Mucosa of gallbladder (tissue), 1 donor: ENCODE measurements at regions not wholly inside any gene's neighbourhood (a gene's known extent, or its start where the extent isn't known, plus 50 kb on each side); places are given as distances from the start of the nearest gene placed in this dataset.
"Not testable (repeated sequence)": the region's sequence is repeated elsewhere in the genome, so short reads cannot be mapped to it uniquely, and the experiment has no call there.

Experiments used
- DNase-seq: peaks from one replicate; pipeline ENCODE4 v3.0.0-alpha.2; 2020; ENCODE audit warnings: low spot score
- donor health status: DM: no; HTN: no; CAD: no.

DNA sequence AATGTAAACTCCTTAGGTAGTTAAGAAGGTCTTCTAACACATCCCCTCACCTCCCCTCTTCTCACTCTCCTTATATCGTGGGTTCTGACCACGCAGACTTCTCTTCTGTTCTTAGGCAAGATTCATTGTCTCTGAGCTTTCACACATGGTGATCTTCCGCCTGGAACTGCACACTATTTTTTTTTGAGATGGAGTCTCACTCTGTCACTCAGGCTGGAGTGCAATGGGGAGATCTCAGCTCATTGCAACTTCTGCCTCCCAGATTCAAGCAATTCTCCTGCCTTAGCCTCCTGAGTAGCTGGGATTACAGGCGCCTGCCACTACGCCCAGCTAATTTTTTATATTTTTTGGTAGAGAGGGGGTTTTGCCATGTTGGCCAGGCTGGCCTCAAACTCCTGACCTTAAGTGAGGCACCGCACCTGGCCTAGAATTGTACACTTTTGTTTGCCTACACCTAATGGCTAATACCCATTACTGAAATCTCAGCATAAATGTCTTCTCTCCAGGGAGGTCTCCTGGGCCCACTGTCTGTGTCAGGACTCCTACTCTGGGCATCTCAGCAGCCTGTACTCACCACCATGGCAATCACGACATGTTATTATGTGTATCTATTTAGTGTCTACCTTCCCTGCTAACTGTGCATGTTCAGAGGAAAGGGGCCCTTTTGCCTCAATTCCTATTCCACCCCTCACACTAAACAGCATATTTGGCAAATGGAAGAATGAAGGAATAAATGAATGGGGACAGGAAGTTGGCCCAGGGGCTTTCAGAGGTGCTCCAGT lies 646.3 kb upstream of the DPP6 start:
- DNase-seq = no peak

DNA sequence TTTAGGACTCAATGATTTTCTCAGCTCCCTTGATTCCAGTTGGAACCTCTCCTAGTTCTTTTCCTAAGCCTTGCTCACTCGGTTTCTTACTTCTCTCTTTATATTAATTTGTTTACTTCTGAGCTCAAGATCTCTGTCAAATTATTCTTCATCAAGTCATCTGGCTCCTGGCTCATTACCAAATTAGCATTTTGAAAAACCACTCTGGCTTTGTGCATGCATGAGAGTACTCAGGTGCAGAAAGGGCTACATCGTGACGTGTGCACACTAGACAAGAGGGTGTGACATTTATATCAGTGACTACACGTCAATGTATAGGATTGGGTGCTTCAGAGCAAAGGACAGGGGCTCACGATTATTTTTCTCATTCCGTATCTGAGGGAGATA lies 645.7 kb upstream of the DPP6 start:
- DNase-seq = no peak

GRCh38 chr7:153407291-153408046 lies 644.7 kb upstream of the DPP6 start:
- no peak for DNase-seq

GRCh38 chr7:153408360-153409335 lies 643.5 kb upstream of the DPP6 start:
- no peak for DNase-seq

GRCh38 chr7:153409567-153410342 lies 642.4 kb upstream of the DPP6 start:
- DNase-seq = not testable (repeated sequence)

- not testable (repeated sequence) for DNase-seq
Measured at GRCh38 chr7:153410997-153411642, 641.1 kb upstream of the DPP6 start.

- DNase-seq = not testable (repeated sequence)
Measured at GRCh38 chr7:153412114-153412823, 639.9 kb upstream of the DPP6 start.

DNA sequence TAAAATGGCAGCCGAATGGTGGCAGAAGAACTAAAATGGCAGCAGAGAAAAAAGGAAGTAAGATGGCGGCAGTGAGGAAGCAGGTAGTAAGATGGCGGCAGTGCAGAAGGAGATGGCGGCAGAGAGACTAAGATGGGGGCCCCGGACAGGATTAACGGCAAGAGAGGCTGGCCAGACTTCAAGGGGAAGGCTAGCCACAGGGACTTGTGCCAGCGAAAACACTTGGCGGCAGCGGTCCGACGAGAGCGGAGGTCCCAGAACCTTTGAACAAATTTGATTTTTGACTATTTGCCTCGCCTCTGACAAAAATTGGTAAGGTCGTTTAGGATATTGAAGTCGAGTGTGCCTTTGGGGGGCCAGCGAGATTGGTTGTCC lies 639.4 kb upstream of the DPP6 start:
- not testable (repeated sequence) for DNase-seq

GRCh38 chr7:153413199-153413539 lies 639.0 kb upstream of the DPP6 start:
- no peak for DNase-seq

DNA sequence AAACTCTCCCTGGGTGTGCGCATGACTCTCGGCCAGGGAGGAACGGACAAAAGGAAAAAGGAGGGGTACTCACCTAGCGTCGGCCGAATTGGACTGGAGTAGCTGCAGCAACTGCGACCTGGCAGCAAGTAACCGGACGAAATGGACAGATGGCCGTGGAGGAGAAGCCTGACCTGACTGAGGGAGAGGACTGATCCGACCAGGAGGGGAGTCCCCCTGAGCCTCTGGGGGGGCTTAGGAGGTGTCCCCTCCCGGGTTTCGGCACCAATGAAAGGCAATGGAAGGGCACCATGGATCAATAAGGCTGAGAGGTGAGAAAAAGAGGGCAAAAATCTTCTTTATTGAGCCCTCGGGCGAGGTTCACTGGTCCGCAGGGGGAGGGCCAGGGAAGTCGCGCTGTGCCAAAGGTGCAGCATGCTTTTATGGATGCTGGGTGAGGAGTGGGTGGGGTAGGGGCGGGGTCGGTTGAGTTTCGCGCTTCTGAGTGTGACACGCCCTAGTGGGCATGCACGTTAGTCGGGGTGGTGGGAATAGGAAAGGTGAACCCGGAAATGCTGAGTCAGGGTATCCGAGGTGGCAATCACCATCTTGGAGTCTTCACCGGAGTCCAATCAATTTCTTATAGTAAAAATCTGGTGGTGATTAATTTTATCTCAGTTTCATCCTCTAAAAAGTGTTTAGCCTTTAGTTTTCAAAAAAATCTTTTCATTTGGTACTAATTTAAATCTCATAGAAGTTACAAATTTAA lies 638.5 kb upstream of the DPP6 start:
- no peak for DNase-seq

DNA sequence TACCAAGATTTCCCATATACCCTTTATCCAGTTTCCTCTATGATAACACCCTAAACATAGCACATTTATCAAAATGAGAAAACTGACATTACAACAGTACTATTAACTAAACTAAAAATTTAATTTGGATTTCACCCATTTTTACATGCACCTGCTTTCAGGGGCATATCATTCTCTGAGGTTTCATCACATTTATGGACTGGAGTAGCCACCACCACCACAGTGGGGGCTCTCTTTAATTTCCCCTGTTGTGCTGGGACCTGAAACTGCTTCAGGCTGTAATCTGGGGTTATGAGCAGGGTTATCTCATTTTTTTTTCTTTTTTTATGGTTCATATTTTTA lies 637.9 kb upstream of the DPP6 start:
- no peak for DNase-seq

GRCh38 chr7:153415632-153416031 lies 636.6 kb upstream of the DPP6 start:
- DNase-seq = no peak

DNA sequence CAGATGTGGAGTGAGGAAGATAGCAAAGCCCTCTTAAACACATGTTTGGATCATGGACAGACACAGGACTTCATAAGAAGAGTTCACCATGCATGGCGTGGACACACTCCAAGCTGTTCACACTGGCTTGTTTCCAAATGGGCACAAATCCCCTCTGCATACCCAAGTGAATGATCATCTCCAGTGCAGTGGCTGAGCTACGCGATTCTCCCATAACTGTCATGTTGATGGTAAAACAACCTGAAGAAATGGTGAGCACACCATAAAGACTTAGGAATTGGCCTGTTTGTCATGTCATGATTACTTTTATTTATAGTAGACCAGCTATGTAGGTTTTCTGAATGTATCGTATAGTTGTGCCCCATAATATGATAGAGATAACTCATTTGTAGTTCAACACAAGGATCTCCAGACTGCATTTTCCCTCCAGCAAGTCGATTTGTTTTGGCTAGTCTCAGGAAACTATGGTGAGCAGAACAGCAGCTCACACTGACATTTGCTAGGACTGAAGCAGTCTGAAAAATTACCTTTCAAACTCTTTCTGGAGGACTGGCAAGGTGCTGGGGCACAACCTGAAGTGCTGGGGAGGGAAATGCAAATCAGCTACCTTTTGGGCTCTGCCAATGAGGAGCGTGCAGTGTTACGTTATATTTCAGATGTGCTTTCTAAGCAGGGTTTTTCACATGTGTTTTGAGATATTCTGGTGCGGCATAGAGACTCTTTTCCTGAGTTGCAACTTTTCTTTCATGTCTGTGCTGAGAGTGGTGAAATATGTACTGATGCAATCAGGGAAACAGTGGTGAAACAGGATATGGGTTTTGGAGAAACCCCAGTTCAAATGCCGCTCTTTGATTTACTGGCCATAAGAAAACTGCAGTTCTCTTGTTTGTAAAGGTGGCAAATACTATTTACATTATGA lies 629.6 kb upstream of the DPP6 start:
- DNase-seq = no peak

GRCh38 chr7:153423210-153423590 lies 629.0 kb upstream of the DPP6 start:
- DNase-seq = no peak

GRCh38 chr7:153430931-153431330 lies 621.3 kb upstream of the DPP6 start:
- DNase-seq = no peak

GRCh38 chr7:153432063-153432462 lies 620.1 kb upstream of the DPP6 start:
- no peak for DNase-seq

DNA sequence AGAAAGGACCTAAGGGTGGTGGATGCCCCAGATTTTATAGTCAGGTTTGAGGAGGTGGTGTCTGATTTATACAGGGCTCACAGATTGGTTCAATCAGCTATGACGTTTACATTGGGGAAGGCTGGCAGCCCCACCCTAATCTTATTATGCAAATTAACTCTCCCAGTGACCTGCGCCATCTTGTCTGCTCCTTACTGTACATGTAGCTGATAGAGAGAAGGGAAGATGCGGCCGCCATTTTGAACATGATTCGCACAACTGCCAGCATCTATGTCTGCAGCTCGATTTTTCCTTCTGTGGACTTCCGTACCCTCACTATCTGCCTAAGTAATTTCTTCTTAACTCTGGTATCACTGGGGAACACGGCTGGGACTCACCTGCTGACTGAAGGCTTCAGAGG lies 619.0 kb upstream of the DPP6 start:
- DNase-seq = no peak

DNA sequence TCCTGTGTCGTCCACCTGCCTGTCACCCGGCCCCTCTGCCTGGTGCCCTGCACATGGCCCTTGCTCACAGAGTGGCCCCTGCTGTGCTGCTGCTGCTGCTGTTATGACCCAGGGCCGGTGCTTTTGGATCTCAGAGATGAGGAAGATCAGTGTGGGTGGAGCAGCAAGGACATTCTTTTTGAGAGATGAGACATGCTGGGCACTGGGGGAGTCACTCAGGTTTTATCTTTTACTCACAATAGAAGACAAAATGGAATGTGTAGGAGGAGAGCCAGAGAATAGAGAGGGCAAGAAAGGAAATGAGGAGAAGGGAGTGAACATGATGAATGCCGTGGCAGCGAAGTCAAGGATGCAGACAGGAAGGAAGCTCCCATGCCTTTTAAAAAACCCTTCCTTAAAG lies 611.5 kb upstream of the DPP6 start:
- no peak for DNase-seq
